GM12878 (cell line): ENCODE measurements at regions not wholly inside any gene's neighbourhood (a gene's known extent, or its start where the extent isn't known, plus 50 kb on each side); places are given as distances from the start of the nearest gene placed in this dataset.

Experiments used
- ATAC-seq: fragments of 200-7000 bp; cut with Tn5 transposase; 3 replicates; pipeline ENCODE4 v1.9.1; 2020; ENCODE audit warnings: mild to moderate bottlenecking, moderate library complexity
- BruUV-seq: library from RNA; stranded (reverse); fragments of 400-500 nt; replicated peaks from 2 replicates; lab custom pipeline; 2021; lab: Mats Ljungman, UMichigan
- CTCF ChIA-PET: fragments of 300-600 bp; sonication (Branson Sonifier 250); formaldehyde crosslinking; extraction: SDS; loops from one replicate; lab custom pipeline; 2021; ENCODE audit warnings: inconsistent platforms; lab: Yijun Ruan, JAX
- POLR2A ChIA-PET: fragments of 350-600 bp; formaldehyde crosslinking; extraction: SDS; loops from one replicate; lab custom pipeline; 2021; ENCODE audit warnings: inconsistent platforms; lab: Charles Lee
- RAD21 ChIA-PET: fragments of 300-600 bp; sonication (Branson Sonifier 250); formaldehyde crosslinking; loops from one replicate; lab custom pipeline; 2023; ENCODE audit warnings: antibody characterized with exemption; ENCODE audit not compliant: unreplicated experiment; lab: Charles Lee
- SMC1A ChIA-PET: fragments of 300-600 bp; sonication (Branson Sonifier 250); formaldehyde crosslinking; loops from one replicate; lab custom pipeline; 2023; ENCODE audit not compliant: unreplicated experiment, uncharacterized antibody; lab: Charles Lee
- DNase-seq: peaks from one replicate; pipeline ENCODE4 v3.0.0-alpha.2; 2011; ENCODE audit warnings: low read depth, low spot score
- FAIRE-seq: peaks from 3 replicates; lab custom pipeline; 2011; peaks lifted over from hg19 to GRCh38; lab: Jason Lieb, UNC
- H2AFZ ChIP-seq: 2 replicates; pipeline ENCODE4 v1.6.0; 2011; ENCODE audit warnings: low read depth, low read length, control low read depth; ENCODE audit not compliant: control insufficient read depth
- H3K27ac ChIP-seq: 2 replicates; pipeline ENCODE4 v1.5.1; 2011; ENCODE audit warnings: control low read depth; ENCODE audit not compliant: control insufficient read depth, insufficient read depth
- H3K27me3 ChIP-seq, 2 experiments: replicated peaks in 1 of 2; 2 replicates each; pipeline versions ENCODE4 v1.6.0 to v1.6.1; 2011; ENCODE audit warnings: low read length in 1 of 2; ENCODE audit not compliant: control insufficient read depth in 2 of 2, insufficient read depth in 2 of 2
- H3K36me3 ChIP-seq, 2 experiments: 2 replicates each; pipeline ENCODE4 v1.5.1; 2011; ENCODE audit warnings: low read length in 1 of 2; ENCODE audit not compliant: control insufficient read depth in 2 of 2, insufficient read depth in 2 of 2
- H3K4me1 ChIP-seq: 2 replicates; pipeline ENCODE4 v1.6.1; 2011; ENCODE audit warnings: mild to moderate bottlenecking, low read length, moderate library complexity, mixed read lengths; ENCODE audit not compliant: control insufficient read depth, insufficient read depth
- H3K4me2 ChIP-seq: 2 replicates; pipeline ENCODE4 v1.6.0; 2011; ENCODE audit warnings: control low read depth; ENCODE audit not compliant: control insufficient read depth, insufficient read depth
- H3K4me3 ChIP-seq: fragments of 200-600 bp; sonication (generic); 2 replicates; pipeline ENCODE4 v1.5.1; 2016
- H3K79me2 ChIP-seq: 2 replicates; pipeline ENCODE4 v1.6.0; 2011; ENCODE audit warnings: low read length; ENCODE audit not compliant: control insufficient read depth, insufficient read depth
- H3K9ac ChIP-seq: 2 replicates; pipeline ENCODE4 v1.8.0; 2011; ENCODE audit warnings: low read length, control low read depth, mixed read lengths; ENCODE audit not compliant: control insufficient read depth, insufficient read depth
- H3K9me3 ChIP-seq: replicated peaks from 3 replicates; pipeline ENCODE4 v1.5.1; 2011; ENCODE audit warnings: mild to moderate bottlenecking, low read length; ENCODE audit not compliant: control insufficient read depth, insufficient read depth
- H4K20me1 ChIP-seq: 2 replicates; pipeline ENCODE4 v1.6.0; 2011; ENCODE audit not compliant: control insufficient read depth, insufficient read depth
- ATF7 ChIP-seq: fragments of 450-650 bp; IDR thresholded peaks from 2 replicates; pipeline ENCODE4 v1.6.1; 2016; ENCODE audit warnings: low read depth, mild to moderate bottlenecking
- CBFB ChIP-seq: IDR thresholded peaks from 2 replicates; pipeline ENCODE4 v1.6.1; 2016; ENCODE audit warnings: antibody characterized with exemption, low read depth
- E2F8 ChIP-seq: fragments of 450-650 bp; IDR thresholded peaks from 2 replicates; pipeline ENCODE4 v1.6.1; 2018; ENCODE audit warnings: mild to moderate bottlenecking, low read depth, moderate library complexity; ENCODE audit not compliant: partially characterized antibody
- EGR1 ChIP-seq, 2 experiments: IDR thresholded peaks; 1 replicate in 1 of 2; 2 replicates in 1 of 2; pipeline ENCODE4 v1.6.1; 2011 to 2012; ENCODE audit warnings: low read depth in 2 of 2, low read length in 2 of 2, borderline replicate concordance in 1 of 2, mild to moderate bottlenecking in 1 of 2, moderate library complexity in 1 of 2
- ESRRA ChIP-seq: IDR thresholded peaks from 2 replicates; pipeline ENCODE4 v1.6.1; 2012; ENCODE audit warnings: mild to moderate bottlenecking, low read length, improper control_type of control experiment
- EZH2 ChIP-seq: IDR thresholded peaks from 2 replicates; pipeline ENCODE4 v1.6.1; 2012; ENCODE audit warnings: low read depth, mild to moderate bottlenecking, control low read depth, inconsistent platforms, low read length, borderline replicate concordance; ENCODE audit not compliant: control insufficient read depth
- FOS ChIP-seq: IDR thresholded peaks from 3 replicates; pipeline ENCODE4 v1.6.1; 2011; ENCODE audit warnings: borderline replicate concordance; ENCODE audit not compliant: insufficient read length; ENCODE audit errors: extremely low read depth
- KAT2A ChIP-seq: conservative IDR thresholded peaks from 2 replicates; pipeline ENCODE4 v1.6.1; 2011; ENCODE audit warnings: low read depth, low read length; ENCODE audit not compliant: control insufficient read depth
- NFYB ChIP-seq: IDR thresholded peaks from 2 replicates; pipeline ENCODE4 v1.6.1; 2011; ENCODE audit warnings: low read depth, mild to moderate bottlenecking, low read length, improper control_type of control experiment, moderate library complexity; ENCODE audit not compliant: insufficient read depth
- SMAD5 ChIP-seq: IDR thresholded peaks from 2 replicates; pipeline ENCODE4 v1.6.1; 2016; ENCODE audit warnings: antibody characterized with exemption, low read depth
- SREBF1 ChIP-seq: IDR thresholded peaks from 2 replicates; pipeline ENCODE4 v1.6.1; 2012; ENCODE audit warnings: mild to moderate bottlenecking, low read length
- STAT1 ChIP-seq: fragments of 450-650 bp; conservative IDR thresholded peaks from 2 replicates; pipeline ENCODE4 v1.6.1; 2014; ENCODE audit warnings: antibody characterized with exemption, mild to moderate bottlenecking
- SUZ12 ChIP-seq: fragments of 200-600 bp; sonication (generic); IDR thresholded peaks from one replicate; pipeline ENCODE4 v1.6.1; 2018; ENCODE audit warnings: antibody characterized with exemption, mild to moderate bottlenecking; ENCODE audit not compliant: unreplicated experiment
- ZNF384 ChIP-seq: IDR thresholded peaks from 2 replicates; pipeline ENCODE4 v1.6.1; 2012; ENCODE audit warnings: low read depth, mild to moderate bottlenecking, low read length, improper control_type of control experiment, borderline replicate concordance
- ZNF622 ChIP-seq: fragments of 450-650 bp; IDR thresholded peaks from 2 replicates; pipeline ENCODE4 v1.6.1; 2017; ENCODE audit warnings: mild to moderate bottlenecking, inconsistent platforms
- WGBS: methylation state at CpG from one replicate; pipeline ENCODE4 v1.1.6; 2016; ENCODE audit warnings: low lambda C conversion rate; ENCODE audit not compliant: insufficient replicate concordance, insufficient coverage; ENCODE audit errors: missing lambda C conversion rate; 5-methylcytosine and 5-hydroxymethylcytosine counted together
- in situ Hi-C: fragments of 300-500 bp; cut with MboI; formaldehyde crosslinking; loops from 9 replicates; pipeline ENCODE4 v1.14.3; 2018; ENCODE audit warnings: mixed read lengths
- intact Hi-C: fragments of 100-400 bp; cut with micrococcal nuclease; formaldehyde crosslinking; loops from one replicate; pipeline ENCODE4 v1.14.2; 2022; ENCODE audit not compliant: unreplicated experiment
- TF ChIP-seq, protein P1 (sequence below): fragments of 450-650 bp; IDR thresholded peaks from 2 replicates; pipeline ENCODE4 v1.6.1; 2014; ENCODE audit warnings: mild to moderate bottlenecking
- TF ChIP-seq, protein P2 (sequence below): IDR thresholded peaks from 2 replicates; pipeline ENCODE4 v1.6.1; 2011; ENCODE audit warnings: borderline replicate concordance, low read depth, mild to moderate bottlenecking, moderate library complexity, low read length; ENCODE audit not compliant: insufficient read depth, poor library complexity, severe bottlenecking

DNA sequence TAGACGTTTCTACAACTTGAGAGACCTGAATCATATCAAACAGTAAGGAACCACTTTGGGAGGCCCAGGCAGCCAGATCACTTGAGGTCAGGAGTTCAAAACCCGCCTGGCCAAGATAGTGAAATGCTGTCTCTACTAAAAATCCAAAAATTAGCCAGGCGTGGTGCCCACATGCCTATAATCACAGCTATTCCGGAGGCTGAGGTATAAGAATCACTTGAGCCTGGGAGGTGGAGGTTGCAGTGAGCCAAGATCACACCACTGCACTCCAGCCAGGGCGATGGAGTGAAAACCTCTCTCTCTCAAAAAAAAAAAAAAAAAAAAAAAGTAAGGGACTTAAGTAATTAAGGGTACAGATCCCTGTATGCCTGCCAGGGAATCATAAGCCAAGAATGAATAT is 103.4 kb upstream of the NUDT7 start (continued):
- no peak for TF ChIP-seq E2F8
- no peak for TF ChIP-seq CBFB
- no peak for TF ChIP-seq ZNF384
- no peak for TF ChIP-seq EZH2
- TF ChIP-seq SMAD5 = no peak
- no peak for TF ChIP-seq ZNF622
- TF ChIP-seq, protein P1, sequence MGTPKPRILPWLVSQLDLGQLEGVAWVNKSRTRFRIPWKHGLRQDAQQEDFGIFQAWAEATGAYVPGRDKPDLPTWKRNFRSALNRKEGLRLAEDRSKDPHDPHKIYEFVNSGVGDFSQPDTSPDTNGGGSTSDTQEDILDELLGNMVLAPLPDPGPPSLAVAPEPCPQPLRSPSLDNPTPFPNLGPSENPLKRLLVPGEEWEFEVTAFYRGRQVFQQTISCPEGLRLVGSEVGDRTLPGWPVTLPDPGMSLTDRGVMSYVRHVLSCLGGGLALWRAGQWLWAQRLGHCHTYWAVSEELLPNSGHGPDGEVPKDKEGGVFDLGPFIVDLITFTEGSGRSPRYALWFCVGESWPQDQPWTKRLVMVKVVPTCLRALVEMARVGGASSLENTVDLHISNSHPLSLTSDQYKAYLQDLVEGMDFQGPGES = no peak
- TF ChIP-seq STAT1 = no peak
- TF ChIP-seq EGR1 (IDR thresholded peaks at IDR 0.05; ENCODE audit: borderline replicate concordance in 1 of 2, low read depth in 2 of 2, low read length in 2 of 2) = no peak

DNA sequence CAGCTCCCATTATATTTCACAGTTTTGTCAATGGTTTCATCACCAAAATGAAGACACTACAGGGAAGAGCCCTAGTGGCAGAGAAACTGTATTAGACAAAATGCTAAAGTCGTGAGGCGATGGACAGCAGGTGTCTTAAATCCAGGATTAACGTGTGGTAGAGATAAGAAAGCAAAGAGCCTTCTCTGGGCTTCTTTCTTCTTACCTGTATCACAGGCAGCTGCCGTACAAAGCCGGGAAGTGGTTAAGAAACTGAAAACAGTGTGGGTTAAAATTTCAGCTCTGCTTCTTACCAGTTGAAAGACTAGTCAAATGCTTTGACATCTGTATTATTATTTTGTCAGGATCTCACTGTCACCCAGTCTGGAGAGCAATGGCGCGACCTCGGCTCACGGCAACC is 98.2 kb upstream of the NUDT7 start:
- no peak for DNase-seq
- POLR2A ChIA-PET = no interaction called here
- in situ Hi-C loops = no loop called here
- no peak for FAIRE-seq
- Histone ChIP-seq H3K4me3 (no peak overlapping the region), H3K9me3 (no peaks in the 10 kb centered on the region), H3K36me3 (no peaks in the 10 kb centered on the region), H3K27me3 (no peaks in the 10 kb centered on the region), H3K9ac (no peak overlapping the region), H3K4me2 (no peak overlapping the region), H2AFZ (no peak overlapping the region), H4K20me1 (no peaks in the 10 kb centered on the region), H3K27ac (no peak overlapping the region), H3K79me2 (no peaks in the 10 kb centered on the region), H3K4me1 (no peaks in the 10 kb centered on the region)
- 63% methylated on average over 9 of the region's 9 CpGs for WGBS
- CTCF ChIA-PET = no interaction called here
- RAD21 ChIA-PET = no interaction called here
- no TSS peak for BruUV-seq
- SMC1A ChIA-PET = no interaction called here
- intact Hi-C loops = no loop called here
- no peak for ATAC-seq
- TF ChIP-seq SREBF1 (no peak), FOS (no peak), SUZ12 (no peak), KAT2A (no peak), ESRRA (no peak), NFYB (no peak), ATF7 (no peak)
- TF ChIP-seq, protein P2, sequence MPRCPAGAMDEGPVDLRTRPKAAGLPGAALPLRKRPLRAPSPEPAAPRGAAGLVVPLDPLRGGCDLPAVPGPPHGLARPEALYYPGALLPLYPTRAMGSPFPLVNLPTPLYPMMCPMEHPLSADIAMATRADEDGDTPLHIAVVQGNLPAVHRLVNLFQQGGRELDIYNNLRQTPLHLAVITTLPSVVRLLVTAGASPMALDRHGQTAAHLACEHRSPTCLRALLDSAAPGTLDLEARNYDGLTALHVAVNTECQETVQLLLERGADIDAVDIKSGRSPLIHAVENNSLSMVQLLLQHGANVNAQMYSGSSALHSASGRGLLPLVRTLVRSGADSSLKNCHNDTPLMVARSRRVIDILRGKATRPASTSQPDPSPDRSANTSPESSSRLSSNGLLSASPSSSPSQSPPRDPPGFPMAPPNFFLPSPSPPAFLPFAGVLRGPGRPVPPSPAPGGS = no peak
